Panc1 (cell line): ENCODE measurements at regions not wholly inside any gene's neighbourhood (a gene's known extent, or its start where the extent isn't known, plus 50 kb on each side); places are given as distances from the start of the nearest gene placed in this dataset.

Experiments
- CTCF ChIP-seq: fragments of 450-650 bp; IDR thresholded peaks from 2 replicates; pipeline ENCODE4 v1.5.1; 2017; ENCODE audit warnings: mild to moderate bottlenecking
- POLR2AphosphoS5 ChIP-seq: IDR thresholded peaks from 2 replicates; pipeline ENCODE4 v1.6.1; 2012; ENCODE audit warnings: mild to moderate bottlenecking, low read depth, low read length, moderate library complexity
- REST ChIP-seq, 2 experiments: IDR thresholded peaks; 2 replicates each; pipeline ENCODE4 v1.6.1; 2011 to 2012; ENCODE audit warnings: low read depth in 2 of 2, control low read depth in 1 of 2, low read length in 1 of 2, mild to moderate bottlenecking in 1 of 2, moderate library complexity in 1 of 2; ENCODE audit not compliant: insufficient read depth in 1 of 2

- no peak for TF ChIP-seq POLR2AphosphoS5
- no peak for TF ChIP-seq CTCF
- no peak for TF ChIP-seq REST (IDR thresholded peaks at IDR 0.05; ENCODE audit: insufficient read depth in 1 of 2, low read depth in 2 of 2, low read length in 1 of 2)
Observed at GRCh38 chr12:5165296-5165970, 121.8 kb downstream of the KCNA5 start.
